Liver (tissue), 8 donors: ENCODE measurements at regions not wholly inside any gene's neighbourhood (a gene's known extent, or its start where the extent isn't known, plus 50 kb on each side); places are given as distances from the start of the nearest gene placed in this dataset.

ENCODE experiments used
- DNase-seq: peaks from one replicate; pipeline ENCODE4 v3.0.0-alpha.2; 2017; ENCODE audit warnings: low spot score
- H3K27ac ChIP-seq, 2 donors: one replicate each; pipeline ENCODE4 v1.7.0; 2013; ENCODE audit warnings: inconsistent platforms in 2 of 2, low read length in 2 of 2, control low read depth in 1 of 2, low read depth in 1 of 2, mild to moderate bottlenecking in 1 of 2
- H3K27me3 ChIP-seq, 4 donors: one replicate each; pipeline versions ENCODE4 v1.6.1 to v1.7.0; 2013; ENCODE audit warnings: low read length in 3 of 4, inconsistent platforms in 1 of 4, mild to moderate bottlenecking in 1 of 4, moderate library complexity in 1 of 4; ENCODE audit not compliant: control insufficient read depth in 4 of 4, insufficient read depth in 4 of 4
- H3K36me3 ChIP-seq, 4 donors: one replicate each; pipeline versions ENCODE4 v1.6.1 to v1.7.0; 2013; ENCODE audit warnings: low read length in 3 of 4, mild to moderate bottlenecking in 3 of 4, low read depth in 1 of 4, moderate library complexity in 1 of 4; ENCODE audit not compliant: control insufficient read depth in 4 of 4, insufficient read depth in 3 of 4
- H3K4me1 ChIP-seq, 4 donors: one replicate each; pipeline versions ENCODE4 v1.6.1 to v1.7.0; 2013; ENCODE audit warnings: low read length in 3 of 4, mild to moderate bottlenecking in 3 of 4, moderate library complexity in 1 of 4; ENCODE audit not compliant: control insufficient read depth in 4 of 4, insufficient read depth in 4 of 4
- H3K4me3 ChIP-seq, 3 donors: one replicate each; pipeline versions ENCODE4 v1.6.1 to v1.7.0; 2013; ENCODE audit warnings: low read length in 3 of 3, control low read depth in 1 of 3, low read depth in 1 of 3, mild to moderate bottlenecking in 1 of 3
- H3K9ac ChIP-seq, 2 donors: one replicate each; pipeline ENCODE4 v1.7.0; 2013; ENCODE audit warnings: low read length in 2 of 2, mild to moderate bottlenecking in 2 of 2, moderate library complexity in 2 of 2, control low read depth in 1 of 2, low read depth in 1 of 2
- H3K9me3 ChIP-seq, 4 donors: one replicate each; pipeline versions ENCODE4 v1.6.1 to v1.7.0; 2013; ENCODE audit warnings: low read length in 3 of 4; ENCODE audit not compliant: control insufficient read depth in 4 of 4
- EGR1 ChIP-seq, 2 donors: IDR thresholded peaks; 2 replicates each; pipeline ENCODE4 v1.6.1; 2016 to 2018; ENCODE audit warnings: antibody characterized with exemption in 2 of 2, low read depth in 2 of 2
- FOXA1 ChIP-seq: IDR thresholded peaks from 2 replicates; pipeline ENCODE4 v1.6.1; 2016; ENCODE audit warnings: antibody characterized with exemption
- FOXA2 ChIP-seq: IDR thresholded peaks from 2 replicates; pipeline ENCODE4 v1.6.1; 2016; ENCODE audit warnings: antibody characterized with exemption
- GABPA ChIP-seq, 2 donors: IDR thresholded peaks in 1 of 2; conservative IDR thresholded peaks in 1 of 2; 2 replicates each; pipeline ENCODE4 v1.6.1; 2016; ENCODE audit warnings: antibody characterized with exemption in 2 of 2, mild to moderate bottlenecking in 1 of 2, moderate library complexity in 1 of 2
- HNF4A ChIP-seq, 2 donors: conservative IDR thresholded peaks; 2 replicates each; pipeline ENCODE4 v1.6.1; 2016; ENCODE audit warnings: antibody characterized with exemption in 2 of 2, mild to moderate bottlenecking in 2 of 2
- HNF4G ChIP-seq: IDR thresholded peaks from 2 replicates; pipeline ENCODE4 v1.6.1; 2016; ENCODE audit warnings: antibody characterized with exemption
- JUND ChIP-seq, 2 donors: IDR thresholded peaks; 2 replicates each; pipeline ENCODE4 v1.6.1; 2016; ENCODE audit warnings: antibody characterized with exemption in 2 of 2
- NR2F2 ChIP-seq: IDR thresholded peaks from 2 replicates; pipeline ENCODE4 v1.6.1; 2016; ENCODE audit warnings: antibody characterized with exemption
- RAD21 ChIP-seq, 2 donors: IDR thresholded peaks; 2 replicates each; pipeline ENCODE4 v1.6.1; 2016; ENCODE audit warnings: antibody characterized with exemption in 2 of 2, mild to moderate bottlenecking in 2 of 2
- REST ChIP-seq: IDR thresholded peaks from 2 replicates; pipeline ENCODE4 v1.6.1; 2016; ENCODE audit warnings: antibody characterized with exemption, mild to moderate bottlenecking
- RXRA ChIP-seq, 2 donors: IDR thresholded peaks; 2 replicates each; pipeline ENCODE4 v1.6.1; 2017 to 2018; ENCODE audit warnings: antibody characterized with exemption in 2 of 2, mild to moderate bottlenecking in 1 of 2
- SP1 ChIP-seq: IDR thresholded peaks from 2 replicates; pipeline ENCODE4 v1.6.1; 2018; ENCODE audit warnings: antibody characterized with exemption, mild to moderate bottlenecking
- TAF1 ChIP-seq: conservative IDR thresholded peaks from 2 replicates; pipeline ENCODE4 v1.6.1; 2016; ENCODE audit warnings: antibody characterized with exemption, mild to moderate bottlenecking
- YY1 ChIP-seq: IDR thresholded peaks from 2 replicates; pipeline ENCODE4 v1.6.1; 2016; ENCODE audit warnings: antibody characterized with exemption, mild to moderate bottlenecking
- WGBS: extraction: QIAGEN DNeasy Blood & Tissue Kit; methylation state at CpG from one replicate; pipeline ENCODE4 v1.1.7; 2013; 5-methylcytosine and 5-hydroxymethylcytosine counted together
- TF ChIP-seq, protein P1 (sequence below): IDR thresholded peaks from 2 replicates; pipeline ENCODE4 v1.6.1; 2016; ENCODE audit warnings: antibody characterized with exemption
- TF ChIP-seq, protein P2 (sequence below): IDR thresholded peaks from 2 replicates; pipeline ENCODE4 v1.6.1; 2016; ENCODE audit warnings: antibody characterized with exemption
- TF ChIP-seq, protein P3 (sequence below): fragments of 150-350 bp; IDR thresholded peaks from 2 replicates; pipeline ENCODE4 v1.5.1; 2017; ENCODE audit warnings: improper control_type of control experiment, low read depth, low read length; ENCODE audit not compliant: missing input control
- TF ChIP-seq, protein P4 (sequence below): IDR thresholded peaks from 2 replicates; pipeline ENCODE4 v1.6.1; 2016; ENCODE audit warnings: antibody characterized with exemption
- donor health status: healthy.
- donor health status: healthy.
- donor health status: healthy.
- donor health status: healthy.
- donor health status: healthy.

- TF ChIP-seq, protein P1, sequence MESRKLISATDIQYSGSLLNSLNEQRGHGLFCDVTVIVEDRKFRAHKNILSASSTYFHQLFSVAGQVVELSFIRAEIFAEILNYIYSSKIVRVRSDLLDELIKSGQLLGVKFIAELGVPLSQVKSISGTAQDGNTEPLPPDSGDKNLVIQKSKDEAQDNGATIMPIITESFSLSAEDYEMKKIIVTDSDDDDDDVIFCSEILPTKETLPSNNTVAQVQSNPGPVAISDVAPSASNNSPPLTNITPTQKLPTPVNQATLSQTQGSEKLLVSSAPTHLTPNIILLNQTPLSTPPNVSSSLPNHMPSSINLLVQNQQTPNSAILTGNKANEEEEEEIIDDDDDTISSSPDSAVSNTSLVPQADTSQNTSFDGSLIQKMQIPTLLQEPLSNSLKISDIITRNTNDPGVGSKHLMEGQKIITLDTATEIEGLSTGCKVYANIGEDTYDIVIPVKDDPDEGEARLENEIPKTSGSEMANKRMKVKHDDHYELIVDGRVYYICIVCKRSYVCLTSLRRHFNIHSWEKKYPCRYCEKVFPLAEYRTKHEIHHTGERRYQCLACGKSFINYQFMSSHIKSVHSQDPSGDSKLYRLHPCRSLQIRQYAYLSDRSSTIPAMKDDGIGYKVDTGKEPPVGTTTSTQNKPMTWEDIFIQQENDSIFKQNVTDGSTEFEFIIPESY, result peak; percentile 32
Observed at GRCh38 chr1:221053889-221054288, 174.6 kb downstream of the HLX start (continued).

DNA sequence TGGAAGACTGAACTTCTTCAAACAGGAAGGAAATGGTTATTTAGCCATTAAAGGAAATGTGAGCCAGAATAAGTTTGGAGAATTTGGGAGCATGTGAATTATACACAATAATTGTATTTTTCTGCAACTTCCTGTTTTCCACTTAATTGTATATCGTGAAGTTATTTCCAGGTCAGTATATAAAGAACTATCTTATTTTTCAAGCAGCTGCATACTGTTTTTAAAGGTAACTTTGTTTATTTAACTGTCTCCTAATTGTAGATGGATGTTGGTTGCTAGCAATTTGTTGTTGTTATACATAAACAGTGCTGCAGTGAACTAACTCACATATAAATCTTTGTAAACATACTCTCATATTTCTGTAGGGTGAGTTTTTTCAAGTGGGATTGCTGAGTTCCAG is 180.3 kb downstream of the HLX start:
- Histone ChIP-seq H3K36me3 (no peaks in the 10 kb centered on the region), H3K27me3 (no peaks in the 10 kb centered on the region), H3K4me3 (no peak overlapping the region), H3K27ac (no peak overlapping the region), H3K4me1 (peaks cover 0 to 2% (median under 1%) of the 10 kb centered on the region in 4 donors), H3K9ac (no peak overlapping the region), H3K9me3 (no peaks in the 10 kb centered on the region)
- no peak for DNase-seq
- TF ChIP-seq YY1, result no peak
- TF ChIP-seq REST, result no peak
- no peak for TF ChIP-seq SP1
- TF ChIP-seq, protein P2, sequence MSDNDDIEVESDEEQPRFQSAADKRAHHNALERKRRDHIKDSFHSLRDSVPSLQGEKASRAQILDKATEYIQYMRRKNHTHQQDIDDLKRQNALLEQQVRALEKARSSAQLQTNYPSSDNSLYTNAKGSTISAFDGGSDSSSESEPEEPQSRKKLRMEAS, result no peak
- no peak for TF ChIP-seq FOXA1
- TF ChIP-seq HNF4A (conservative IDR thresholded peaks at IDR 0.05), result no peak
- TF ChIP-seq FOXA2, result no peak
- TF ChIP-seq TAF1, result no peak
- TF ChIP-seq, protein P3, sequence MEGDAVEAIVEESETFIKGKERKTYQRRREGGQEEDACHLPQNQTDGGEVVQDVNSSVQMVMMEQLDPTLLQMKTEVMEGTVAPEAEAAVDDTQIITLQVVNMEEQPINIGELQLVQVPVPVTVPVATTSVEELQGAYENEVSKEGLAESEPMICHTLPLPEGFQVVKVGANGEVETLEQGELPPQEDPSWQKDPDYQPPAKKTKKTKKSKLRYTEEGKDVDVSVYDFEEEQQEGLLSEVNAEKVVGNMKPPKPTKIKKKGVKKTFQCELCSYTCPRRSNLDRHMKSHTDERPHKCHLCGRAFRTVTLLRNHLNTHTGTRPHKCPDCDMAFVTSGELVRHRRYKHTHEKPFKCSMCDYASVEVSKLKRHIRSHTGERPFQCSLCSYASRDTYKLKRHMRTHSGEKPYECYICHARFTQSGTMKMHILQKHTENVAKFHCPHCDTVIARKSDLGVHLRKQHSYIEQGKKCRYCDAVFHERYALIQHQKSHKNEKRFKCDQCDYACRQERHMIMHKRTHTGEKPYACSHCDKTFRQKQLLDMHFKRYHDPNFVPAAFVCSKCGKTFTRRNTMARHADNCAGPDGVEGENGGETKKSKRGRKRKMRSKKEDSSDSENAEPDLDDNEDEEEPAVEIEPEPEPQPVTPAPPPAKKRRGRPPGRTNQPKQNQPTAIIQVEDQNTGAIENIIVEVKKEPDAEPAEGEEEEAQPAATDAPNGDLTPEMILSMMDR, result no peak
- TF ChIP-seq GABPA (IDR thresholded peaks at IDR 0.05 in 1 of 2, conservative IDR thresholded peaks at IDR 0.05 in 1 of 2), result no peak
- no peak for TF ChIP-seq RXRA (IDR thresholded peaks at IDR 0.05)
- TF ChIP-seq HNF4G, result no peak
- TF ChIP-seq EGR1 (IDR thresholded peaks at IDR 0.05; ENCODE audit: low read depth in 2 of 2), result no peak
- no peak for TF ChIP-seq NR2F2
- TF ChIP-seq JUND (IDR thresholded peaks at IDR 0.05), result no peak
- TF ChIP-seq, protein P4, sequence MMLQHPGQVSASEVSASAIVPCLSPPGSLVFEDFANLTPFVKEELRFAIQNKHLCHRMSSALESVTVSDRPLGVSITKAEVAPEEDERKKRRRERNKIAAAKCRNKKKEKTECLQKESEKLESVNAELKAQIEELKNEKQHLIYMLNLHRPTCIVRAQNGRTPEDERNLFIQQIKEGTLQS, result no peak
- TF ChIP-seq RAD21 (IDR thresholded peaks at IDR 0.05), result no peak
- TF ChIP-seq, protein P1, result no peak
- WGBS, result 72% methylated on average over 1 of the region's 1 CpG
